HG03159 (cell line): ENCODE measurements at regions not wholly inside any gene's neighbourhood (a gene's known extent, or its start where the extent isn't known, plus 50 kb on each side); places are given as distances from the start of the nearest gene placed in this dataset.

Experiments used
- ATAC-seq: cut with Tn5 transposase; IDR thresholded peaks from one replicate; pipeline ENCODE4 v1.9.1; 2021; ENCODE audit warnings: mild to moderate bottlenecking, moderate library complexity; ENCODE audit not compliant: unreplicated experiment

DNA sequence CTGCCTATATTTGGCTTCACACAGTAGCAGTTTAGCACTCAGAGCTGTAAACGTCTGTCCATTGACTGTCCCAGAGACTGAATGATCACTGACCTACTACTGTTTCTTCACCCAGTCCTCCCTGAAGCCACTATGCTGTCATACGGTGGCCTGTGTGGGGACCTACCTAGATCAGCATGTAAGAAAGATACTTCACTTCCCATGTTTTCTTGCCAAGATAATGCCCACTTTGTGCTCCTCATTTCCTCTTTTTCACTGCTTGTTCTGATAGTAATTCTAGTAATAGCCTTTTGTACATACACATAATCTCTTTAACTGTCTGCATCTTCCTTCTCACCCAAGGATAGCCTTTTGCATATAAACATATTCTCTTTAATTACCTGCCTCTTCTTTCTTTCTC lies 109.9 kb upstream of the TIAM2 start:
- no peak for ATAC-seq

- no peak for ATAC-seq
Observed at GRCh38 chr6:154886016-154886415, 109.1 kb upstream of the TIAM2 start.

GRCh38 chr6:154886471-154886870 lies 108.6 kb upstream of the TIAM2 start:
- no peak for ATAC-seq

GRCh38 chr6:154887051-154887450 lies 108.1 kb upstream of the TIAM2 start:
- no peak for ATAC-seq

DNA sequence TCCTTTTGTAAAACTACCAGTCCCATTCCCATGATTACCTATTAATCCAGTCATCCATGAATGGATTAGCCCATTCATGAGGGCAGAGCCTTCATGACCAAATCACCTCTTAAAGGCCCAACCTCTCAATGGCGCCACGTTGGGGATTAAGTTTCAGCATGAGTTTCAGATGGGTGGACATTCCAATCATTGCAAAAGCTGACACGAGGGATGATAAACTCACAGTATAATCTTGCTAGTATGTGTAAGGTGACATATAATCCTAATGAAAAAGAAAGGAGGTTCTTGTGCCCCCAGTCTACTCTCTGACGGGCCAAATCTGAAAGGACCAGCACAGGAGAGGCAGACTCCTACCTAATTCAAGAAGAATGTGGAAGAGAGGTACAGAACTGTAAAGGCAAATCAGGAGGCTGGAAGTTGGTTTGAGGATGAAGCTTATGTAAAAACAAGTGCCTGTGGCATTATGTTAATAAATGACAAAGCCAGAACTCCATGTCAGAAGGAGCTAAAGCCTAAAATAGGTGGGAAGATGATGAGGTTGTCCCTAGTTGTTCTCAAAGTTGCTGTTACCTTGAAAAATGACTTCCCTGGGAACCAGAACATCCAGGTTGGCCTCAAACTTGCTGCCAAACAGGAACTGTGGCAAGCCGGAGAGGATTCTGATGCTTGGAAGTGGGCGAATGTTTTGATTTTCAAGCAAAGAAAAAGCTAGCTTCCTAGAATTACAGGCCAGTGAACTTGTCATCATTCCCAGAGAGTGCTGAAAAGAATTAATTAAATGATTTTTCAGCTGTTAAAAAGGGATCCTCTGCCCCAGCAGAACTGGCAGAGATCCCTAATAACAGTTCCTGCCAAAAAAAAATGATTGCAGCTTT lies 106.5 kb upstream of the TIAM2 start:
- no peak for ATAC-seq

DNA sequence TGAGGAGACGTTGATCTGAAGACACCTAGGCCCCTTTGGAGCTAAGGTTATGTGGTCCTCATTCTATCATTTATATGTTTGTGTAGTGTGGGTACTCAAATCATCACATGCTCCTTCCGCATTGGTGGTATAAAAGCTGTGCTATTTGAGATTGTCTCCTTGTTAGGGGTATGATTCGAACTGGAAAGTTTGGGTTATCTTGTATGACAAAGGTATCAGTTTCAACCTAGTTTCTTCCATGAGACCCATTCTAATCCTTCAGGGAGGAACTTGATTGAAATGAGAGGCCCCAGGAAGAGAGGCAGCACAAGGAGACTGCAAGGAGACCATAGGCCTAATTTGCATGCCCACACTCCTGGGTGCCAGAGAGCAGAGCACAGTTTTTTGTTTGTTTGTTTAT lies 104.2 kb upstream of the TIAM2 start:
- no peak for ATAC-seq

DNA sequence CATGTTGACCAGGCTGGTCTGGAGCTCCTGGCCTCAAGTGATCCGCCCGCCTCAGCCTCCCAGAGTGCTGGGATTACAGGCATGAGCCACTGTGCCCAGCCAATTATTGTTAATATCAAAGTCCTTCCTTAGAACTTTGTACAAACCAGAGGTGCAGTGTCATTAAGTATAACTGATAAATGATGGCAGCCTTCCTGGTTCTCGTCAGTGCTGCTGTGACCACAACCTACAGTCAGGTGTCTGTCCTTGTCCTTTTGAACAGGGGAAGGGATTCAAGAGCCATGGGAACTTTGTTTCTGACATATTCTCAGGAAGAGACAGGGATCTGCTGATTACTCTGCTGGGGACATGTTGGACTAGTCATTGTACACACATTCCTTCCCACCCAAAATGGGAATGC lies 103.2 kb upstream of the TIAM2 start:
- no peak for ATAC-seq

DNA sequence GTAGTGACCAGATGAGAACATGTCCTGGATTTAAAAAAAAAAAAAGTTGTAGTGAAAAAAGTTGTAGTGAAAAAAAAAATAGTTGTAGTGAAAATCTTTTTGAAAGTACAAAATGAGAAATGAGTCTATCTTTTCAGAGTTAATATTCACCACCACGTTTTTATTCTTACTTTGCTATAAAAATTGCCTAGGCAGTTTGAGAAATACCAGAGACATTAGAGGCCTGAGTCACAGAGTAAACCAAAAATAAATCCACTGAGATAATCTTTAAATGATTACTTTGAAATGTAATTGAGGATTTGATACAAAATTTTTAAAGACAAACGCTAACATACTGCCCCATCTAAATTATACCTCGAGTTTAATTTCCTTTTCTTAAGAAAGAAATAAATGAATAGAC lies 101.2 kb upstream of the TIAM2 start:
- no peak for ATAC-seq

GRCh38 chr6:154894902-154895301 lies 100.2 kb upstream of the TIAM2 start:
- ATAC-seq, result no peak

GRCh38 chr6:154895841-154896240 lies 99.3 kb upstream of the TIAM2 start:
- no peak for ATAC-seq

- no peak for ATAC-seq
Observed at GRCh38 chr6:154898821-154899220, 96.3 kb upstream of the TIAM2 start.

DNA sequence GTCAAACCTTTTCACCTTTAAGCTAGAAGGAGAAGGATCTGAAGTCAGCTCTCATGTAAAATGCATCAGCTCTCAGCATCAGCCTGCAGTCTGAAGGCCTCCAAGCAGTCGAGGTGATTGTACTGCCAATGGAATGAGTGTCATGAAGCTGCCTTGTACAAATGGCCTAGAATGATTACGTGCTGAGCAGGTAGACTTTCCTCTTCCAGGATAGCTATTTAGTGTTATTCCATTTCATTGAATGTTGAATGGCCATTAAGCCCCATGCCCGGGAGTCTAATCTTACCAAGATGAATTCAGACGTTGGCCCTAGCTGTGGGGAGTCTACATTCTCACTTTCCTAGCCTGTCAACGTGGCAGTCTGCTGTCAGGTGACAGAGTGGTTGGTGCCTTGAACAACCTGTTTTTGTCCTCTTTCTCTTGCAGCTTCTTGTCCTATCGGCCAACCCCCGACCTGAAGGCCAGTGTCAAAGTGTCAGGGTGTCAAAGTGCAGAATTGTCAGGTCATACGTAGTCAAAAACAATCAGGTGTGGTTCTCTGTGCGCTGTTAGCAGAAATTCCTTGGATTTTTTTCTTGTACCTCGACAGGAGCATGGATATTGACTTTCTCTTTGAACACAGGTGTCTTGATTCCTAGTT lies 95.2 kb upstream of the TIAM2 start:
- no peak for ATAC-seq

GRCh38 chr6:154901876-154902552 lies 93.1 kb upstream of the TIAM2 start:
- no peak for ATAC-seq

DNA sequence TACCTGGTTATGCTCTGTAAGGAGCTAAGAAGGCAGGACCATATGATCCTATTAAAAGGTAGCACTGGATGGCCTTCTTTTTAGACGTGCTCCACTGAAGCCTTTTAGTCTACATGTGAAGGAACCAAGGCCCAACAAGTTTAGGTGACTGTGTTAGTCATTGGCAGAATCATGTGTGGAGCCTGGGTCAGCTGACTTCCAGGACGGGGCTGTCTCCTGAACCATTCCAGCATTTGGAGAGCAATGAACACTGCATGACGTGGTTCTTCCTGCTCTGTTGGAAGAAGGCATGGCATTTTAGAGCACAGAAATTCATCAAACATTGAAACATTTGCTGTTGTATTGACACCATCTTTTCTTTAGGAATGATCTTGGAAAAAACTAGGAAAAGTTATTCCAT lies 87.8 kb upstream of the TIAM2 start:
- ATAC-seq, result no peak

DNA sequence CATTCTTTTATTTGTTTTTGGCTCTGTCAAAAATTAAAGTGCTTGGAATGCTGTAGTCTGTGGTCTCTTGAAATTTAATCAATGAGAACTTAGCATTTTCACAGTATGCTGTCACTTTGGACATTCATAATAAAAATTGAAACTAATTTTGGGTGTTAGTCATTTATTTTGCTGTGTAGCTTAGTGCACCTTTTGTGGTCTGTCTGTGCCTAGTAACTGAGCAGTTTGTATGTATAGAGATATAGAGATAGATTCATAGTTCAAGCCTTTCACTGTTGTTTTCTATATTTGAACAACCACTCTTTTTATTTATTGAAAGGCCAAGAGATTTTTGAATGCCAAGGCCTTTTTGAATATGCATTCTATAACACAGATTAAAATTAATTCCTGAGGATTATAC lies 86.4 kb upstream of the TIAM2 start:
- ATAC-seq, result no peak

GRCh38 chr6:154909311-154909710 lies 85.8 kb upstream of the TIAM2 start:
- no peak for ATAC-seq

- ATAC-seq, result no peak
Observed at GRCh38 chr6:154909821-154910220, 85.3 kb upstream of the TIAM2 start.

DNA sequence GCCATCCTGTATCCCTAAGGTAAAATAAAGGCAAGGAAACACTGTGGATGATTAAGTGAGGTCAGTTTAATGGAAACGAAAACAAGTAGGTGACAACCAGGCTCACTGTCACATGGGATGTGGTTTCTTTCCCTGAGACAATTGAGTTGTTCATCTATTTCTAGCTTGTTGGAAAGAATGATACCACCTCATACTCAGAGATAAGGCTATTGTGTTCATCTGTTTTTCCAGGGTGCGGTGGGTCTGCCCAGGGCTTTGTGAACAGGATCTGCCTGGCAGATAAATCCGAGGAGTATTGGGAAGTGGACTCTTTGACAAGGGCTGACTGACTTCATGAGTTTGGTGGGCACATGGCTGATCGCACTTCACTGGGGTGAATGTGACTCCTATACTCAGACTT lies 80.8 kb upstream of the TIAM2 start:
- ATAC-seq, result no peak

DNA sequence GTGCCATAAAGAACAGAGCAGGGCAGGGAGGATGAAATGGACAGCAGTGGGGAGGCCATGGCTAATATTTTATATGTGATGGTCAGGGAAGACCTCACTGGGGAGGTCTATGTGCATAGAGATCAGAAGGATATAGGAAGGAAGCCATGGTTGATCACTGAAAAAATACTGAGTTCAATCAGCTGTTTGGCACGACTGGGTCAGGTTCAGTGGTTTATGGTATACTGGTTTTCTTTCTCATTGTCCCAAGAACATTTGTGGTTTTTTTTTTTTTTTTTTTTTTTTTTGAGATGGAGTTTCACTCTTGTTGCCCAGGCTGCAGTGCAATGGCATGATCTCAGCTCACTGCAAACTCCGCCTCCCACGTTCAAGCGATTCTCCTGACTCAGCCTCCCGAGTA lies 78.3 kb upstream of the TIAM2 start:
- ATAC-seq, result no peak

- ATAC-seq, result no peak
Observed at GRCh38 chr6:154917941-154918340, 77.2 kb upstream of the TIAM2 start.

DNA sequence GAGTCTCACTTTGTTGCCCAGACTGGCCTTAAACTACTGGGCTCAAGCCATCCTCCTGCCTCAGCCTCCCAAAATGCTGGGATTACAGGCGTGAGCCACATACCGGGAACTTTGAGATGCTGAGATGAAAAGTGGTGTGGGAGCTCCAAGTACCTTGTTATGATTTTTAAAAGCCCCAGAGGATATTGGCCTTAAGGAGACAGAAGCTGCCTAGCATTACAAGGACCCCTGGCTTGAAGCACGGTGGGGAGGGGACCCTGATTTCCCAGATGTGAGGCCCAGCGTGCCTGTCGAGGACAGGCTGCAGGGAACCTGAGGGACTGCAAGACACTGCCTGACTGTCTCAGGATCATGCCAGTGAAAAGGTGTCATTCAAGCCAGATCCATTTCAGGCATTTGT lies 75.3 kb upstream of the TIAM2 start:
- ATAC-seq, result no peak
